ENCODE measurements at regions not wholly inside any gene's neighbourhood (a gene's known extent, or its start where the extent isn't known, plus 50 kb on each side); places are given as distances from the start of the nearest gene placed in this dataset.

- TF ChIP-seq, protein P1, sequence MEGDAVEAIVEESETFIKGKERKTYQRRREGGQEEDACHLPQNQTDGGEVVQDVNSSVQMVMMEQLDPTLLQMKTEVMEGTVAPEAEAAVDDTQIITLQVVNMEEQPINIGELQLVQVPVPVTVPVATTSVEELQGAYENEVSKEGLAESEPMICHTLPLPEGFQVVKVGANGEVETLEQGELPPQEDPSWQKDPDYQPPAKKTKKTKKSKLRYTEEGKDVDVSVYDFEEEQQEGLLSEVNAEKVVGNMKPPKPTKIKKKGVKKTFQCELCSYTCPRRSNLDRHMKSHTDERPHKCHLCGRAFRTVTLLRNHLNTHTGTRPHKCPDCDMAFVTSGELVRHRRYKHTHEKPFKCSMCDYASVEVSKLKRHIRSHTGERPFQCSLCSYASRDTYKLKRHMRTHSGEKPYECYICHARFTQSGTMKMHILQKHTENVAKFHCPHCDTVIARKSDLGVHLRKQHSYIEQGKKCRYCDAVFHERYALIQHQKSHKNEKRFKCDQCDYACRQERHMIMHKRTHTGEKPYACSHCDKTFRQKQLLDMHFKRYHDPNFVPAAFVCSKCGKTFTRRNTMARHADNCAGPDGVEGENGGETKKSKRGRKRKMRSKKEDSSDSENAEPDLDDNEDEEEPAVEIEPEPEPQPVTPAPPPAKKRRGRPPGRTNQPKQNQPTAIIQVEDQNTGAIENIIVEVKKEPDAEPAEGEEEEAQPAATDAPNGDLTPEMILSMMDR (conservative IDR thresholded peaks at IDR 0.05; ENCODE audit: low read length): no peak
- no peak for TF ChIP-seq EZH2phosphoT487 (IDR thresholded peaks at IDR 0.05; ENCODE audit: borderline replicate concordance)
Measured at GRCh38 chr10:123584419-123584775, 81.8 kb upstream of the GPR26 start.
